Ecto neural progenitor cell (in vitro differentiated cells): ENCODE measurements at regions not wholly inside any gene's neighbourhood (a gene's known extent, or its start where the extent isn't known, plus 50 kb on each side); places are given as distances from the start of the nearest gene placed in this dataset.

Experiments
- DNase-seq: peaks from one replicate; pipeline ENCODE4 v3.0.0-alpha.2; 2018; ENCODE audit warnings: low spot score

- no peak for DNase-seq
Measured at GRCh38 chr5:74916831-74917710, 50.9 kb upstream of the FAM169A start.
